GM18505 (cell line): ENCODE measurements at regions not wholly inside any gene's neighbourhood (a gene's known extent, or its start where the extent isn't known, plus 50 kb on each side); places are given as distances from the start of the nearest gene placed in this dataset.

Source experiments
- ATAC-seq: cut with Tn5 transposase; IDR thresholded peaks from one replicate; pipeline ENCODE4 v1.9.1; 2021; ENCODE audit not compliant: unreplicated experiment
- POLR2A ChIP-seq: IDR thresholded peaks from 4 replicates; pipeline ENCODE4 v1.6.1; 2011; ENCODE audit warnings: borderline replicate concordance; ENCODE audit not compliant: insufficient read depth, insufficient read length; ENCODE audit errors: extremely low read depth

- no peak for TF ChIP-seq POLR2A
- ATAC-seq, result no peak
These were observed 241.7 kb upstream of the GHITM start for GRCh38 chr10:83897626-83898025.

GRCh38 chr10:83908506-83908905, 230.8 kb upstream of the GHITM start:
- no peak for TF ChIP-seq POLR2A
- ATAC-seq, result no peak

- no peak for TF ChIP-seq POLR2A
These were observed 230.3 kb upstream of the GHITM start for GRCh38 chr10:83909001-83909400.

GRCh38 chr10:83915801-83916200, 223.5 kb upstream of the GHITM start:
- no peak for ATAC-seq
- no peak for TF ChIP-seq POLR2A

More at GRCh38 chr10:83909001-83909400, 230.3 kb upstream of the GHITM start:
- ATAC-seq, result no peak

- no peak for TF ChIP-seq POLR2A
- peak; percentile 83 for ATAC-seq
These were observed 221.5 kb upstream of the GHITM start for GRCh38 chr10:83917537-83918506.

- ATAC-seq, result no peak
These were observed 220.1 kb upstream of the GHITM start for GRCh38 chr10:83919187-83919586.

GRCh38 chr10:83921984-83922860, 217.1 kb upstream of the GHITM start:
- TF ChIP-seq POLR2A, result no peak
- no peak for ATAC-seq

More at GRCh38 chr10:83919187-83919586, 220.1 kb upstream of the GHITM start:
- TF ChIP-seq POLR2A, result no peak

GRCh38 chr10:83925133-83925532, 214.2 kb upstream of the GHITM start:
- no peak for ATAC-seq
- TF ChIP-seq POLR2A, result no peak

GRCh38 chr10:83926606-83927005, 212.7 kb upstream of the GHITM start:
- no peak for TF ChIP-seq POLR2A
- no peak for ATAC-seq

- ATAC-seq, result no peak
- no peak for TF ChIP-seq POLR2A
These were observed 212.1 kb upstream of the GHITM start for GRCh38 chr10:83927166-83927565.

GRCh38 chr10:83929399-83929798, 209.9 kb upstream of the GHITM start:
- TF ChIP-seq POLR2A, result no peak
- ATAC-seq, result no peak

GRCh38 chr10:83931669-83932068, 207.6 kb upstream of the GHITM start:
- ATAC-seq, result no peak

GRCh38 chr10:83932245-83932644, 207.1 kb upstream of the GHITM start:
- ATAC-seq, result no peak
- no peak for TF ChIP-seq POLR2A

More at GRCh38 chr10:83931669-83932068, 207.6 kb upstream of the GHITM start:
- TF ChIP-seq POLR2A, result no peak
